H1 (cell line): ENCODE measurements at regions not wholly inside any gene's neighbourhood (a gene's known extent, or its start where the extent isn't known, plus 50 kb on each side); places are given as distances from the start of the nearest gene placed in this dataset.

Experiments
- EZH2 ChIP-seq: fragments of 200-600 bp; sonication (generic); IDR thresholded peaks from 2 replicates; pipeline ENCODE4 v1.7.1; 2012; ENCODE audit warnings: low read depth, mild to moderate bottlenecking, moderate library complexity, low read length, inconsistent platforms; ENCODE audit not compliant: severe bottlenecking
- MAFK ChIP-seq: IDR thresholded peaks from 2 replicates; pipeline ENCODE4 v1.6.1; 2012; ENCODE audit warnings: low read depth, mild to moderate bottlenecking, improper control_type of control experiment, low read length
- TF ChIP-seq, protein P1 (sequence below): IDR thresholded peaks from 2 replicates; pipeline ENCODE4 v1.6.1; 2011; ENCODE audit warnings: low read length, improper control_type of control experiment
- TF ChIP-seq, protein P2 (sequence below), 3 experiments: IDR thresholded peaks; 1 replicate in 2 of 3; 2 replicates in 1 of 3; pipeline versions ENCODE4 v1.5.1 to v1.6.1; 2011; ENCODE audit warnings: low read length in 3 of 3, mild to moderate bottlenecking in 3 of 3, inconsistent platforms in 2 of 3, low read depth in 1 of 3, moderate library complexity in 1 of 3; ENCODE audit not compliant: insufficient read depth in 1 of 3; ENCODE audit errors: control extremely low read depth in 1 of 3

DNA sequence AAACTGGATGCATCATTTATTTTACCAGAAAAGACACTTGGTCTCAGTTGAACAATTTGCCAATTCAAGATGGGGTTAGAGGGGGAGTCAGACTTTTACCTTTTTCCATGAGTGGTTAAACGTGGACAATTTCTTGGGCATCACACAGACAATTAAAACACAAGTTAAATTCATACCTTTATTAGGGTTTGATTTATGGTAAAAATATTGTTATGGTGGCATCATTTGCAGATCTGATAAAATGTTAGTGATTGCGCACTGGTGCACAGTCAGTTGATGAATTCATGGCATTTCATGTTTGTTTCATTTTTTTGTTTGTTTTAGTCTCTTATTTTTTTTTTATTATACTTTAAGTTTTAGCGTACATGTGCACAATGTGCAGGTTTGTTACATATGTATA lies 399.9 kb downstream of the DOK5 start:
- TF ChIP-seq MAFK, result no peak
- TF ChIP-seq, protein P1, sequence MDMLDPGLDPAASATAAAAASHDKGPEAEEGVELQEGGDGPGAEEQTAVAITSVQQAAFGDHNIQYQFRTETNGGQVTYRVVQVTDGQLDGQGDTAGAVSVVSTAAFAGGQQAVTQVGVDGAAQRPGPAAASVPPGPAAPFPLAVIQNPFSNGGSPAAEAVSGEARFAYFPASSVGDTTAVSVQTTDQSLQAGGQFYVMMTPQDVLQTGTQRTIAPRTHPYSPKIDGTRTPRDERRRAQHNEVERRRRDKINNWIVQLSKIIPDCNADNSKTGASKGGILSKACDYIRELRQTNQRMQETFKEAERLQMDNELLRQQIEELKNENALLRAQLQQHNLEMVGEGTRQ, result no peak
- TF ChIP-seq EZH2, result no peak
- TF ChIP-seq, protein P2, sequence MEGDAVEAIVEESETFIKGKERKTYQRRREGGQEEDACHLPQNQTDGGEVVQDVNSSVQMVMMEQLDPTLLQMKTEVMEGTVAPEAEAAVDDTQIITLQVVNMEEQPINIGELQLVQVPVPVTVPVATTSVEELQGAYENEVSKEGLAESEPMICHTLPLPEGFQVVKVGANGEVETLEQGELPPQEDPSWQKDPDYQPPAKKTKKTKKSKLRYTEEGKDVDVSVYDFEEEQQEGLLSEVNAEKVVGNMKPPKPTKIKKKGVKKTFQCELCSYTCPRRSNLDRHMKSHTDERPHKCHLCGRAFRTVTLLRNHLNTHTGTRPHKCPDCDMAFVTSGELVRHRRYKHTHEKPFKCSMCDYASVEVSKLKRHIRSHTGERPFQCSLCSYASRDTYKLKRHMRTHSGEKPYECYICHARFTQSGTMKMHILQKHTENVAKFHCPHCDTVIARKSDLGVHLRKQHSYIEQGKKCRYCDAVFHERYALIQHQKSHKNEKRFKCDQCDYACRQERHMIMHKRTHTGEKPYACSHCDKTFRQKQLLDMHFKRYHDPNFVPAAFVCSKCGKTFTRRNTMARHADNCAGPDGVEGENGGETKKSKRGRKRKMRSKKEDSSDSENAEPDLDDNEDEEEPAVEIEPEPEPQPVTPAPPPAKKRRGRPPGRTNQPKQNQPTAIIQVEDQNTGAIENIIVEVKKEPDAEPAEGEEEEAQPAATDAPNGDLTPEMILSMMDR (IDR thresholded peaks at IDR 0.05; ENCODE audit: control extremely low read depth in 1 of 3, insufficient read depth in 1 of 3, low read depth in 1 of 3, low read length in 3 of 3), result no peak
